PC-3 (cell line): ENCODE measurements at regions not wholly inside any gene's neighbourhood (a gene's known extent, or its start where the extent isn't known, plus 50 kb on each side); places are given as distances from the start of the nearest gene placed in this dataset.

Experiments used
- ATAC-seq: fragments of 200-7000 bp; cut with Tn5 transposase; 2 replicates; pipeline ENCODE4 v1.9.1; 2020; ENCODE audit warnings: mild to moderate bottlenecking, moderate library complexity
- BruUV-seq: library from RNA; stranded (reverse); fragments of 400-500 nt; replicated peaks from 2 replicates; lab custom pipeline; 2021; lab: Mats Ljungman, UMichigan
- CTCF ChIA-PET: fragments of 300-600 bp; sonication (Branson Sonifier 250); formaldehyde crosslinking; loops from one replicate; lab custom pipeline; 2022; ENCODE audit warnings: antibody characterized with exemption; lab: Charles Lee
- POLR2A ChIA-PET: fragments of 300-600 bp; sonication (Branson Sonifier 250); formaldehyde crosslinking; loops from one replicate; lab custom pipeline; 2022; ENCODE audit warnings: antibody characterized with exemption; ENCODE audit not compliant: unreplicated experiment; lab: Charles Lee
- DNase-seq: peaks from one replicate; pipeline ENCODE4 v3.0.0-alpha.2; 2015
- H2AFZ ChIP-seq: fragments of 300-600 bp; sonication (generic); 2 replicates; pipeline ENCODE4 v1.6.0; 2016; ENCODE audit warnings: antibody characterized with exemption, low read length
- H3F3A ChIP-seq: fragments of 300-600 bp; sonication (generic); one replicate; pipeline ENCODE4 v1.6.0; 2017; ENCODE audit warnings: antibody characterized with exemption, low read length, control low read depth, mild to moderate bottlenecking; ENCODE audit not compliant: unreplicated experiment
- H3K27ac ChIP-seq: fragments of 300-600 bp; sonication (generic); 2 replicates; pipeline ENCODE4 v1.5.1; 2016; ENCODE audit warnings: mild to moderate bottlenecking, low read length
- H3K27me3 ChIP-seq: fragments of 300-600 bp; sonication (generic); 2 replicates; pipeline ENCODE4 v1.6.1; 2016; ENCODE audit warnings: low read length, mixed read lengths
- H3K36me3 ChIP-seq: fragments of 300-600 bp; sonication (generic); 2 replicates; pipeline ENCODE4 v1.6.1; 2016; ENCODE audit warnings: low read depth, mixed run types, low read length, mixed read lengths
- H3K4me1 ChIP-seq: fragments of 300-600 bp; sonication (generic); 2 replicates; pipeline ENCODE4 v1.5.1; 2016; ENCODE audit warnings: low read length; ENCODE audit not compliant: insufficient read depth
- H3K4me2 ChIP-seq: fragments of 300-600 bp; sonication (generic); 2 replicates; pipeline ENCODE4 v1.6.0; 2016; ENCODE audit warnings: low read length
- H3K4me3 ChIP-seq: fragments of 300-600 bp; sonication (generic); 2 replicates; pipeline ENCODE4 v1.5.1; 2016; ENCODE audit warnings: mild to moderate bottlenecking, low read length, mixed read lengths
- H3K79me2 ChIP-seq: fragments of 300-600 bp; sonication (generic); 2 replicates; pipeline ENCODE4 v1.6.1; 2017; ENCODE audit warnings: low read length, mixed read lengths
- H3K9ac ChIP-seq: fragments of 300-600 bp; sonication (generic); 2 replicates; pipeline ENCODE4 v1.6.0; 2016; ENCODE audit warnings: mild to moderate bottlenecking, low read length
- H3K9me2 ChIP-seq: fragments of 300-600 bp; sonication (generic); replicated peaks from 2 replicates; pipeline ENCODE4 v1.6.1; 2016; ENCODE audit warnings: mixed run types, low read length, mixed read lengths
- H3K9me3 ChIP-seq: fragments of 300-600 bp; sonication (generic); 2 replicates; pipeline ENCODE4 v1.6.1; 2016; ENCODE audit warnings: low read length, mixed read lengths
- H4K20me1 ChIP-seq: fragments of 300-600 bp; sonication (generic); 2 replicates; pipeline ENCODE4 v1.6.1; 2016; ENCODE audit warnings: low read length, mixed read lengths
- CTCF ChIP-seq: fragments of 300-600 bp; sonication (generic); conservative IDR thresholded peaks from 2 replicates; pipeline ENCODE4 v1.5.1; 2017; ENCODE audit warnings: antibody characterized with exemption, low read depth, mild to moderate bottlenecking, low read length
- EZH2 ChIP-seq: fragments of 300-600 bp; sonication (generic); IDR thresholded peaks from one replicate; pipeline ENCODE4 v1.6.1; 2017; ENCODE audit warnings: antibody characterized with exemption, mild to moderate bottlenecking, low read length; ENCODE audit not compliant: unreplicated experiment
- EZH2phosphoT487 ChIP-seq: fragments of 300-600 bp; sonication (generic); IDR thresholded peaks from 2 replicates; pipeline ENCODE4 v1.6.1; 2018; ENCODE audit warnings: mild to moderate bottlenecking, antibody characterized with exemption, low read length, borderline replicate concordance
- intact Hi-C: fragments of 100-400 bp; cut with micrococcal nuclease; formaldehyde crosslinking; loops from 2 replicates; pipeline ENCODE4 v1.9.0; 2023

- POLR2A ChIA-PET, result no interaction called here
- intact Hi-C loops, result no loop called here
Measured at GRCh38 chr1:90341516-90341915, 346.6 kb downstream of the ZNF326 start.

GRCh38 chr1:90340606-90341005, 345.7 kb downstream of the ZNF326 start:
- Histone ChIP-seq H3K79me2 (no peaks in the 10 kb centered on the region), H4K20me1 (no peaks in the 10 kb centered on the region), H3F3A (no peaks in the 10 kb centered on the region), H3K9me3 (no peaks in the 10 kb centered on the region), H3K4me1 (no peaks in the 10 kb centered on the region), H3K27me3 (peaks cover 23% of the 10 kb centered on the region; the same call in 1 of the 2 replicates), H3K4me2 (no peak overlapping the region), H3K36me3 (no peaks in the 10 kb centered on the region), H3K27ac (no peak overlapping the region), H3K4me3 (no peak overlapping the region), H2AFZ (no peak overlapping the region), H3K9ac (no peak overlapping the region), H3K9me2 (no peaks in the 10 kb centered on the region)
- DNase-seq (no peak), ATAC-seq (no peak)
- intact Hi-C loops, result no loop called here
- ChIA-PET CTCF (no interaction called here), POLR2A (no interaction called here)
- no TSS peak for BruUV-seq
- TF ChIP-seq CTCF, result no peak
- TF ChIP-seq EZH2, result no peak
- TF ChIP-seq EZH2phosphoT487, result no peak

More at GRCh38 chr1:90341516-90341915, 346.6 kb downstream of the ZNF326 start:
- TF ChIP-seq EZH2 (no peak), CTCF (no peak), EZH2phosphoT487 (no peak)
- Histone ChIP-seq H3K79me2 (no peaks in the 10 kb centered on the region), H3K4me1 (no peaks in the 10 kb centered on the region), H3K27me3 (peaks cover 23% of the 10 kb centered on the region; the same call in 1 of the 2 replicates), H3K9me3 (no peaks in the 10 kb centered on the region), H3K9me2 (no peaks in the 10 kb centered on the region), H3K27ac (no peak overlapping the region), H3F3A (no peaks in the 10 kb centered on the region), H3K36me3 (no peaks in the 10 kb centered on the region), H3K4me2 (no peak overlapping the region), H2AFZ (no peak overlapping the region), H3K9ac (no peak overlapping the region), H4K20me1 (no peaks in the 10 kb centered on the region), H3K4me3 (no peak overlapping the region)
- DNase-seq, result no peak
- BruUV-seq, result no TSS peak
- CTCF ChIA-PET, result no interaction called here
- ATAC-seq, result no peak

DNA sequence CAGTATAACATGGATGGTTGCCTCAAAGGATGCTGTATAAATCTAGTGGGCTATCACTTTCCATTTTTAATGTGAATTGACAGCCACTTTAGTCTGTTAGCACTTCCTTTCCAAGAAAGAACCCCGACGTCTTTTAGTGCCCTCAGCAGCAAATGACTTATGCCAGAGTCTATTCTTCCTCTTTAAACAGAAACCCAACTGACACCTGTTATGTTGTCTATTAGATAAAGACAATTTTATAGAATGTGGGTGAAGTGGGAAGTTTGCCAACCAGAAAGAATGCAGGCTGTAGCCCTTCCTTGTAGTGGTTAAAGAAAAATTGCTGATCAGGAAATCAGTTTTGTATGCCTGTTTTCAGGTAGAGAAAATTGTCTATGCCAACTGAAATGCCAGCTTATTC, 344.9 kb downstream of the ZNF326 start:
- no peaks in the 10 kb centered on the region for H3K79me2 ChIP-seq
- no peaks in the 10 kb centered on the region for H3K9me3 ChIP-seq
- no peaks in the 10 kb centered on the region for H3K9me2 ChIP-seq
- no peak overlapping the region for H3K4me2 ChIP-seq
- TF ChIP-seq EZH2 (no peak), CTCF (no peak), EZH2phosphoT487 (no peak)
- no peaks in the 10 kb centered on the region for H4K20me1 ChIP-seq
- ChIA-PET POLR2A (no interaction called here), CTCF (no interaction called here)
- H3K36me3 ChIP-seq, result no peaks in the 10 kb centered on the region
- intact Hi-C loops, result no loop called here
- H2AFZ ChIP-seq, result no peak overlapping the region
- no TSS peak for BruUV-seq
- no peak overlapping the region for H3K4me3 ChIP-seq
- H3K27ac ChIP-seq, result no peak overlapping the region
- no peaks in the 10 kb centered on the region for H3F3A ChIP-seq
- peaks cover 23% of the 10 kb centered on the region; the same call in 1 of the 2 replicates for H3K27me3 ChIP-seq
- DNase-seq (no peak), ATAC-seq (no peak)
- H3K4me1 ChIP-seq, result no peaks in the 10 kb centered on the region
- H3K9ac ChIP-seq, result no peak overlapping the region
